ENCODE measurements at regions not wholly inside any gene's neighbourhood (a gene's known extent, or its start where the extent isn't known, plus 50 kb on each side); places are given as distances from the start of the nearest gene placed in this dataset.

- intact Hi-C loops (cut with micrococcal nuclease): no loop called here
- no peaks in the 10 kb centered on the region for H3K9me3 ChIP-seq (replicated peaks; ENCODE audit: control insufficient read depth, insufficient read depth, low read length)
- dilution Hi-C loops (cut with MboI; ENCODE audit: extremely low pct_ligation_motif_present, low sequenced_read_pairs): no loop called here
- no peak overlapping the region for H3K9ac ChIP-seq (replicated peaks; ENCODE audit: extremely low read depth, insufficient read depth, low read length)
- H3K4me2 ChIP-seq (ENCODE audit: insufficient read depth, low read length): no peak overlapping the region
- no peak overlapping the region for H3K27ac ChIP-seq (ENCODE audit: insufficient read depth, low read depth, low read length)
- H4K20me1 ChIP-seq (replicated peaks; ENCODE audit: control insufficient read depth, extremely low read depth, insufficient read depth, low read length): no peaks in the 10 kb centered on the region
- no peaks in the 10 kb centered on the region for H3K79me2 ChIP-seq (ENCODE audit: control insufficient read depth, insufficient read depth, low read length)
- H3K9me1 ChIP-seq (replicated peaks; ENCODE audit: control insufficient read depth, extremely low read depth, insufficient read depth, low read length): no peaks in the 10 kb centered on the region
- H3K4me1 ChIP-seq (ENCODE audit: control insufficient read depth, extremely low read depth, insufficient read depth, low read length): no peaks in the 10 kb centered on the region
- no peak for TF ChIP-seq MAX (IDR thresholded peaks at IDR 0.05; ENCODE audit: insufficient read depth, insufficient read length)
- TF ChIP-seq GATA2 (IDR thresholded peaks at IDR 0.05; ENCODE audit: insufficient read depth, insufficient read length, low read depth, low read length): no peak
- no peak for TF ChIP-seq EZH2 (IDR thresholded peaks at IDR 0.05; ENCODE audit: borderline replicate concordance, low read depth, low read length, severe bottlenecking)
- no peak for TF ChIP-seq FOS (IDR thresholded peaks at IDR 0.05; ENCODE audit: borderline replicate concordance, insufficient read depth, low read length)
- TF ChIP-seq MYC (IDR thresholded peaks at IDR 0.05; ENCODE audit: low read depth, low read length): no peak
- TF ChIP-seq POLR2A (IDR thresholded peaks at IDR 0.05; ENCODE audit: low read depth, low read length): no peak
- no peak for TF ChIP-seq JUN (IDR thresholded peaks at IDR 0.05; ENCODE audit: borderline replicate concordance, insufficient read depth, insufficient read length, low read depth)
- TF ChIP-seq POLR2AphosphoS5 (IDR thresholded peaks at IDR 0.05; ENCODE audit: insufficient read depth, low read depth, low read length): no peak
- no peak for TF ChIP-seq CTCF (IDR thresholded peaks at IDR 0.05; ENCODE audit: extremely low read depth in 1 of 2, insufficient read depth in 1 of 2, low read depth in 1 of 2, low read length in 2 of 2)
- no peaks in the 10 kb centered on the region for H3K27me3 ChIP-seq (ENCODE audit: control insufficient read depth in 2 of 2, insufficient read depth in 2 of 2, low read length in 2 of 2)
- POLR2A ChIA-PET: no interaction called here
- FAIRE-seq (no peak), DNase-seq (ENCODE audit: low read depth, low spot score) (no peak)
- BruUV-seq (replicated peaks): no TSS peak
- CTCF ChIA-PET: no interaction called here
- H3K36me3 ChIP-seq (ENCODE audit: control insufficient read depth in 2 of 2, extremely low read depth in 1 of 2, insufficient read depth in 2 of 2, low read length in 2 of 2): no peaks in the 10 kb centered on the region
- no peak overlapping the region for H3K4me3 ChIP-seq (replicated peaks in 1 of 3; ENCODE audit: insufficient read depth in 1 of 3, low read depth in 1 of 3, low read length in 3 of 3)
- H2AFZ ChIP-seq (ENCODE audit: low read depth, low read length): no peak overlapping the region
These were observed 345.7 kb upstream of the SPANXN4 start for GRCh38 chrX:142680038-142680437.
